ENCODE measurements at regions not wholly inside any gene's neighbourhood (a gene's known extent, or its start where the extent isn't known, plus 50 kb on each side); places are given as distances from the start of the nearest gene placed in this dataset.
A peak's percentile ranks its signal among the peaks of the same experiment; 100 is the strongest.

DNA sequence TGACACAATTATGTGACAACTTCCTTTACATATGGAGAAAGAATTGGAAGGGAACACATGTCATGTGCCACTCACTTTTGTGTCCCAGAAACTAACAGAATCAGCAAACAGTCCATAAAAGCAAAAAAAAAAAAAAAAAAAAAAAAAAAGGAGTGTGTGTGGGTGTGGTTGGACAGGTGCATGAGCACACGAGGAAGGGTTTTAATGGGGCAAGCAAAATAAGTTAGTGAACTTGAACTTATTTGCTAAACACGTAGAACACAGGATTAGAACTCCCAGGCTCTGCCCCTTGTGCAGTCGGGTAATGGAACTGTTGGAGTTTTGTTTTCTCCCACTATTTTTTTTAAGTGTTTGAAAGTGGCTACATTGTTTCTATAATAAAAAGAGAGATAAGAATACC lies 74.8 kb upstream of the PJA2 start:
- 8 to 47% methylated on average over 3 of the region's 3 CpGs for WGBS, 2 donors
- no peak for DNase-seq
- TF ChIP-seq POLR2AphosphoS5 (IDR thresholded peaks at IDR 0.05) (no peak), EP300 (IDR thresholded peaks at IDR 0.05) (no peak), POLR2A (IDR thresholded peaks at IDR 0.05) (no peak)
- TF ChIP-seq, protein P1, sequence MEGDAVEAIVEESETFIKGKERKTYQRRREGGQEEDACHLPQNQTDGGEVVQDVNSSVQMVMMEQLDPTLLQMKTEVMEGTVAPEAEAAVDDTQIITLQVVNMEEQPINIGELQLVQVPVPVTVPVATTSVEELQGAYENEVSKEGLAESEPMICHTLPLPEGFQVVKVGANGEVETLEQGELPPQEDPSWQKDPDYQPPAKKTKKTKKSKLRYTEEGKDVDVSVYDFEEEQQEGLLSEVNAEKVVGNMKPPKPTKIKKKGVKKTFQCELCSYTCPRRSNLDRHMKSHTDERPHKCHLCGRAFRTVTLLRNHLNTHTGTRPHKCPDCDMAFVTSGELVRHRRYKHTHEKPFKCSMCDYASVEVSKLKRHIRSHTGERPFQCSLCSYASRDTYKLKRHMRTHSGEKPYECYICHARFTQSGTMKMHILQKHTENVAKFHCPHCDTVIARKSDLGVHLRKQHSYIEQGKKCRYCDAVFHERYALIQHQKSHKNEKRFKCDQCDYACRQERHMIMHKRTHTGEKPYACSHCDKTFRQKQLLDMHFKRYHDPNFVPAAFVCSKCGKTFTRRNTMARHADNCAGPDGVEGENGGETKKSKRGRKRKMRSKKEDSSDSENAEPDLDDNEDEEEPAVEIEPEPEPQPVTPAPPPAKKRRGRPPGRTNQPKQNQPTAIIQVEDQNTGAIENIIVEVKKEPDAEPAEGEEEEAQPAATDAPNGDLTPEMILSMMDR (IDR thresholded peaks at IDR 0.05): no peak
- intact Hi-C loops (cut with DNase I): no loop called here
- H3K27me3 ChIP-seq: no peaks in the 10 kb centered on the region
- H3K27ac ChIP-seq: no peak overlapping the region
- H3K36me3 ChIP-seq: no peaks in the 10 kb centered on the region
- peaks cover 0 to 15% (median 3%) of the 10 kb centered on the region in 4 donors for H3K4me1 ChIP-seq
- no peak overlapping the region for H3K4me3 ChIP-seq
- no peaks in the 10 kb centered on the region for H3K9me3 ChIP-seq

DNA sequence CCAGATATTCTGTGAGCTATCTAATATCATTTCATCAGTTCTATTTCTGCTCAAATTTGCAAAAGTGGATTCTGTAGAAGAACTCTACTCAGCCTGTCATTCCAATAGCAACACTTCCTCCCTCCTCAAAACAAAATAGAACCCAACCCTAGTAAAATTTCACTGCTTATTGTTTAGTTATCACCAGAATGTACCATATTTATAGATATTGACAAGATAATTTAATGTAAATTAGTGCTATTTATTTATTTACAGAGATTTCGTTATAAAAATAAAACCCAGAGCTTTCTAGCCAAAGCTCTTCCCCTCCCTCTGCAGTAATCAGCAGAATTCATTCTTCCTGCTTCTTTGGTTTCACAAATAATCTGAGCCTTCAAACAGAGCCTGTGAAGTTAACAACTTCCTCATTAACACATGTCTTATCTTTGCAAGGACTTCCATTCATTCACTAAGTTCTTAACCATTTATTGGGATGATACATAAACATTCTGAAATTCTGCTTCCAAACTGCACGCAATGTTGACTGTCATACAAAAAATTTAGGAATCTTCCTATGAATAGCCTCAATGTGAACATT lies 73.7 kb upstream of the PJA2 start:
- Histone ChIP-seq H3K4me3 (no peak overlapping the region), H3K4me1 (peaks cover 0 to 15% (median 3%) of the 10 kb centered on the region in 4 donors), H3K9me3 (peaks cover 0 to 2% (median 0%) of the 10 kb centered on the region in 4 donors), H3K27ac (no peak overlapping the region), H3K27me3 (no peaks in the 10 kb centered on the region), H3K36me3 (no peaks in the 10 kb centered on the region)
- TF ChIP-seq, protein P1 (IDR thresholded peaks at IDR 0.05): no peak
- TF ChIP-seq POLR2A (IDR thresholded peaks at IDR 0.05) (no peak), POLR2AphosphoS5 (IDR thresholded peaks at IDR 0.05) (no peak), EP300 (IDR thresholded peaks at IDR 0.05) (no peak)
- 13 to 37% methylated on average over 2 of the region's 2 CpGs for WGBS, 2 donors
- intact Hi-C loops (cut with DNase I): no loop called here
- no peak for DNase-seq

DNA sequence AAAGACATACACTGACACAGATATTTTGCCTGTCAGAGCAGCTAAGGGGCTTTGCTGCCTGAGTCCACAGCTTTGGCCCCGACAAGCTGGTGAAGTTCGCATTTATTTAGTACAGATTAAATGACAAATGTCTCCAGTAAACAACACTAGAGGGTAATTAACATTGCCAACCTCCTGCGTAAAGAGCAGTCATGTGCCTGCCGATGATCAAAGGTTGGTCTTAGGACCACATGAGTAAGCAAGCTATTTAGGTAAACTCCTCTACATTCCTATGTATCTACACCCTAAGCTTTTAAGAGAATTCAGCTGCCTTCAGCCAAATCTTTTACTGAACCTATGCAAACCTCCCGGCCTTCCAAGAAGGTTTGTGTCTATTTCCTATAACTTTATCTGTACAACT lies 73.0 kb upstream of the PJA2 start:
- TF ChIP-seq, protein P1 (IDR thresholded peaks at IDR 0.05): no peak
- TF ChIP-seq POLR2AphosphoS5 (IDR thresholded peaks at IDR 0.05) (no peak), POLR2A (IDR thresholded peaks at IDR 0.05) (no peak), EP300 (IDR thresholded peaks at IDR 0.05) (no peak)

DNA sequence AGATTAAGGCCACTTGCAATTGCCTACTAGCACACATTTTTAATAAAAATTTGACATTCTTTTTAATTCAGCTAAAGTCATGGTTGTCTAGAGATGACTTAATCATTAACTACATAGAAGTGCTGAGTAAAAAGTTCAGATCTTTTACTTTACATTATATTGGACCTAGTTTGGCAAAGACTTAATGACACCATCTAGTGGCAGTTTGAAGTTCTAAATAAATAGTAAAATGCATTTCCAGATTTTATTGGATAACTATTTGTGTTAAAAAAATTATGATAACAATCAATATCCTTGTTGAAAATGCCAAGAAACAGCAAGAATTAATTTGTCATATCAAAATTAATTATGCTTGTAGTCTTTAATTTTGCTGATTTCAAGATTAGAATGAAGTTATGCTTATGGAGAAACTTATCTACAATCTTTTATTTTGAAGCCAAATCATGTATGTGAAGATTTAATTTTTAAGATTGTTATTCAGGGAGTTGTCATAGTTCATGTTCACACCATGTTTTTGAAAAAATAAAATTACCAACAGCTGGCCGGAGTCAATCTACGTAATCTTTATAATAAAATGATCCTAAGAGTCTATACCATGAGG lies 69.6 kb upstream of the PJA2 start:
- H3K4me3 ChIP-seq: no peak overlapping the region
- 47 to 96% methylated on average over 2 of the region's 2 CpGs for WGBS, 2 donors
- intact Hi-C loops (cut with DNase I): no loop called here
- peaks cover 0 to 2% (median 0%) of the 10 kb centered on the region in 4 donors for H3K9me3 ChIP-seq
- H3K27me3 ChIP-seq: no peaks in the 10 kb centered on the region
- TF ChIP-seq, protein P1 (IDR thresholded peaks at IDR 0.05): peak in 1 of 4 experiments; percentile 10
- TF ChIP-seq POLR2A (IDR thresholded peaks at IDR 0.05): no peak
- no peaks in the 10 kb centered on the region for H3K36me3 ChIP-seq
- no peak for DNase-seq
- H3K27ac ChIP-seq: no peak overlapping the region
- peaks cover 0 to 6% (median 0%) of the 10 kb centered on the region in 4 donors for H3K4me1 ChIP-seq

More for the DNA sequence above, 73.0 kb upstream of the PJA2 start:
- Histone ChIP-seq H3K27ac (no peak overlapping the region), H3K36me3 (no peaks in the 10 kb centered on the region), H3K4me1 (peaks cover 0 to 15% (median 3%) of the 10 kb centered on the region in 4 donors), H3K27me3 (no peaks in the 10 kb centered on the region), H3K4me3 (no peak overlapping the region), H3K9me3 (peaks cover 0 to 2% (median 0%) of the 10 kb centered on the region in 4 donors)
- WGBS, 2 donors: 61 to 77% methylated on average over 5 of the region's 5 CpGs
- DNase-seq: no peak
- intact Hi-C loops (cut with DNase I): no loop called here

Data from sigmoid colon (tissue), 6 donors.